ENCODE measurements at regions not wholly inside any gene's neighbourhood (a gene's known extent, or its start where the extent isn't known, plus 50 kb on each side); places are given as distances from the start of the nearest gene placed in this dataset.

- no peak for DNase-seq
- no peaks in the 10 kb centered on the region for H3K36me3 ChIP-seq
- H3K9me3 ChIP-seq = no peaks in the 10 kb centered on the region
- peaks cover 0 to 11% (median 0%) of the 10 kb centered on the region in 3 donors for H3K4me1 ChIP-seq
- TF ChIP-seq CTCF (IDR thresholded peaks at IDR 0.05) (no peak), POLR2A (IDR thresholded peaks at IDR 0.05) (no peak)
- H3K4me3 ChIP-seq = no peak overlapping the region
- intact Hi-C loops (cut with DNase I) = no loop called here
- H3K27ac ChIP-seq = no peak overlapping the region
- WGBS, 2 donors = 91 to 93% methylated on average over 11 of the region's 21 CpGs
- H3K27me3 ChIP-seq = no peaks in the 10 kb centered on the region
Observed at GRCh38 chr11:15905366-15906104, 450.8 kb downstream of the SOX6 start.

- Histone ChIP-seq H3K27me3 (no peaks in the 10 kb centered on the region), H3K4me1 (peaks cover 0 to 6% (median 0%) of the 10 kb centered on the region in 3 donors), H3K27ac (no peak overlapping the region), H3K9me3 (no peaks in the 10 kb centered on the region), H3K4me3 (no peak overlapping the region), H3K36me3 (no peaks in the 10 kb centered on the region)
- DNase-seq = no peak
- intact Hi-C loops (cut with DNase I) = no loop called here
- 73 to 86% methylated on average over 15 of the region's 15 CpGs for WGBS, 2 donors
- no peak for TF ChIP-seq POLR2A (IDR thresholded peaks at IDR 0.05)
- TF ChIP-seq CTCF (IDR thresholded peaks at IDR 0.05) = no peak
Observed at GRCh38 chr11:15906481-15907035, 449.8 kb downstream of the SOX6 start.

GRCh38 chr11:15907806-15908205 is 448.5 kb downstream of the SOX6 start:
- intact Hi-C loops (cut with DNase I) = no loop called here
- no peaks in the 10 kb centered on the region for H3K27me3 ChIP-seq
- DNase-seq = no peak
- no peaks in the 10 kb centered on the region for H3K4me1 ChIP-seq
- no peak overlapping the region for H3K27ac ChIP-seq
- H3K4me3 ChIP-seq = no peak overlapping the region
- WGBS, 2 donors = 90 to 98% methylated on average over 2 to 3 of the region's 3 CpGs
- TF ChIP-seq POLR2A (IDR thresholded peaks at IDR 0.05) (no peak), CTCF (IDR thresholded peaks at IDR 0.05) (no peak)
- H3K9me3 ChIP-seq = no peaks in the 10 kb centered on the region
- no peaks in the 10 kb centered on the region for H3K36me3 ChIP-seq

- intact Hi-C loops (cut with DNase I) = no loop called here
- TF ChIP-seq POLR2A (IDR thresholded peaks at IDR 0.05) (no peak), CTCF (IDR thresholded peaks at IDR 0.05) (no peak)
- WGBS, 2 donors = 82 to 85% methylated on average over 10 of the region's 11 CpGs
Observed at GRCh38 chr11:15909937-15910598, 446.3 kb downstream of the SOX6 start.

GRCh38 chr11:15910761-15911160 is 445.6 kb downstream of the SOX6 start:
- Histone ChIP-seq H3K27ac (no peak overlapping the region), H3K4me3 (no peak overlapping the region), H3K36me3 (no peaks in the 10 kb centered on the region), H3K9me3 (no peaks in the 10 kb centered on the region), H3K27me3 (no peaks in the 10 kb centered on the region), H3K4me1 (no peaks in the 10 kb centered on the region)
- intact Hi-C loops (cut with DNase I) = no loop called here
- no peak for DNase-seq
- no peak for TF ChIP-seq CTCF (IDR thresholded peaks at IDR 0.05)
- no peak for TF ChIP-seq POLR2A (IDR thresholded peaks at IDR 0.05)
- 96 to 97% methylated on average over 5 to 7 of the region's 7 CpGs for WGBS, 2 donors

More at GRCh38 chr11:15909937-15910598, 446.3 kb downstream of the SOX6 start:
- H3K4me3 ChIP-seq = no peak overlapping the region
- no peaks in the 10 kb centered on the region for H3K4me1 ChIP-seq
- H3K9me3 ChIP-seq = no peaks in the 10 kb centered on the region
- DNase-seq = no peak
- no peaks in the 10 kb centered on the region for H3K27me3 ChIP-seq
- H3K27ac ChIP-seq = no peak overlapping the region
- H3K36me3 ChIP-seq = no peaks in the 10 kb centered on the region
